GM12864 (cell line): ENCODE measurements at regions not wholly inside any gene's neighbourhood (a gene's known extent, or its start where the extent isn't known, plus 50 kb on each side); places are given as distances from the start of the nearest gene placed in this dataset.

ENCODE experiments used
- DNase-seq: peaks from one replicate; pipeline ENCODE4 v3.0.0-alpha.2; 2011; ENCODE audit warnings: low read depth
- H3K4me3 ChIP-seq: 2 replicates; pipeline ENCODE4 v1.5.1; 2011; ENCODE audit warnings: mild to moderate bottlenecking, low read depth, low read length, control low read depth
- TF ChIP-seq, protein P1 (sequence below): IDR thresholded peaks from 2 replicates; pipeline ENCODE4 v1.5.1; 2011; ENCODE audit warnings: low read depth, mild to moderate bottlenecking, moderate library complexity, low read length, control low read depth, inconsistent platforms; ENCODE audit errors: missing control alignments

DNA sequence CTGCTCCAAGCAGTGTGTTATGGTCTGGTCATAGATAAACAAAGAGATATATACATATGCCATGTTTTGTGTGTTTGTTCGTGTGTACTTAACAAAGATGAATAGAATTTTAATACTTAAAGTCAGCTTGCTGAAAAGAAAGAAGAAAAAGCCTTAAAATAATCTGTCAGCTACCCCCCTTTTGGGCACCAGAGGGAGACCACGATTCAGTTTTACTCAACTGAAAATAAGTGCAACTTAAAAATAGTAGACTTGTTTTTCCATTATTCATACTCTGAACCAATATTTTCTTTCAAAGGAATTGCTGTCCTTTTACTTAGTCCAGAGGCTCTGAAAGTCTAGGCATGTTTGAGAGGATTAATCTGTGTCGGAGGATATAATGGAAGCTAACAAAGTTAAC lies 181.7 kb upstream of the AGTR2 start:
- TF ChIP-seq, protein P1, sequence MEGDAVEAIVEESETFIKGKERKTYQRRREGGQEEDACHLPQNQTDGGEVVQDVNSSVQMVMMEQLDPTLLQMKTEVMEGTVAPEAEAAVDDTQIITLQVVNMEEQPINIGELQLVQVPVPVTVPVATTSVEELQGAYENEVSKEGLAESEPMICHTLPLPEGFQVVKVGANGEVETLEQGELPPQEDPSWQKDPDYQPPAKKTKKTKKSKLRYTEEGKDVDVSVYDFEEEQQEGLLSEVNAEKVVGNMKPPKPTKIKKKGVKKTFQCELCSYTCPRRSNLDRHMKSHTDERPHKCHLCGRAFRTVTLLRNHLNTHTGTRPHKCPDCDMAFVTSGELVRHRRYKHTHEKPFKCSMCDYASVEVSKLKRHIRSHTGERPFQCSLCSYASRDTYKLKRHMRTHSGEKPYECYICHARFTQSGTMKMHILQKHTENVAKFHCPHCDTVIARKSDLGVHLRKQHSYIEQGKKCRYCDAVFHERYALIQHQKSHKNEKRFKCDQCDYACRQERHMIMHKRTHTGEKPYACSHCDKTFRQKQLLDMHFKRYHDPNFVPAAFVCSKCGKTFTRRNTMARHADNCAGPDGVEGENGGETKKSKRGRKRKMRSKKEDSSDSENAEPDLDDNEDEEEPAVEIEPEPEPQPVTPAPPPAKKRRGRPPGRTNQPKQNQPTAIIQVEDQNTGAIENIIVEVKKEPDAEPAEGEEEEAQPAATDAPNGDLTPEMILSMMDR: peak; percentile 33

DNA sequence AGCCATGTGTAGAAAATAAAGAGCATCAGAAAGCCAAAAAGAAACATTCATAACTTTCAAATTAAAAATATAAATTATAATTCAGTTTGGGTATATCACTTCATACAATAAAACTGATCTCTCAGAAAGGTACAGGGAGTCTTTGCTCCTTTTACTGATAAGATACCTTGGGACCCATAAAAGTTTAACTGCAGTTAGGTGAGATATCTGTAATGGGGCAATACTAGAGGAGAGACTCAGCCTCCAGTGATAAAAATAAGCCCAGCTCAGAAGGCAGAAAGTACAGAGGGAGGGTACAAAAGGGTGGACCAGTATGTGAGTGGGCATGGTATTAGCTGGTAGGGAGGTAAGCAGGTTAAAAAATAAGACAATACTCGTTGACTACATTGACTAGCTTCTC lies 180.9 kb upstream of the AGTR2 start:
- TF ChIP-seq, protein P1: no peak
- H3K4me3 ChIP-seq: no peak overlapping the region
- DNase-seq: no peak

More for the DNA sequence above, 181.7 kb upstream of the AGTR2 start:
- no peak for DNase-seq
- H3K4me3 ChIP-seq: no peak overlapping the region

DNA sequence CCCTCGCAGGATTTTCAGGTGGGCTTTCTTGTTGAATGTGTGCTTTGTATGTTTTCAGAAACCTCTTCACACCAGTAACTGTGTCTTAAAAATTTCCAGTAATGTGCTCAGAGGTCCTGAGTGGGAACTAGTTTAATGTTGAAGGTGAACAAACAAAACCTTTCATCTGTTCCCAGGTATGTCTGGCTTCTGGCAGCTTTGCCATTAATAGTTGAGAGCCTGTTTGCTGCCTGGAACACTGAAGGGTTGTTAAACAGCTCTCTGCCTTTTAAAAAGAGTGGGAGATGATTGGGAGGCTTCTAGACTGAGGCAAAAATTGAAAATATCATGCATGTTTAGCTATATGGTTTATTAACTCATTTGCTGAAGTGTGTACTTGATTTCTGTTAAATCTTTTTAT lies 161.2 kb upstream of the AGTR2 start:
- no peak for DNase-seq
- TF ChIP-seq, protein P1: no peak
- H3K4me3 ChIP-seq: no peak overlapping the region

DNA sequence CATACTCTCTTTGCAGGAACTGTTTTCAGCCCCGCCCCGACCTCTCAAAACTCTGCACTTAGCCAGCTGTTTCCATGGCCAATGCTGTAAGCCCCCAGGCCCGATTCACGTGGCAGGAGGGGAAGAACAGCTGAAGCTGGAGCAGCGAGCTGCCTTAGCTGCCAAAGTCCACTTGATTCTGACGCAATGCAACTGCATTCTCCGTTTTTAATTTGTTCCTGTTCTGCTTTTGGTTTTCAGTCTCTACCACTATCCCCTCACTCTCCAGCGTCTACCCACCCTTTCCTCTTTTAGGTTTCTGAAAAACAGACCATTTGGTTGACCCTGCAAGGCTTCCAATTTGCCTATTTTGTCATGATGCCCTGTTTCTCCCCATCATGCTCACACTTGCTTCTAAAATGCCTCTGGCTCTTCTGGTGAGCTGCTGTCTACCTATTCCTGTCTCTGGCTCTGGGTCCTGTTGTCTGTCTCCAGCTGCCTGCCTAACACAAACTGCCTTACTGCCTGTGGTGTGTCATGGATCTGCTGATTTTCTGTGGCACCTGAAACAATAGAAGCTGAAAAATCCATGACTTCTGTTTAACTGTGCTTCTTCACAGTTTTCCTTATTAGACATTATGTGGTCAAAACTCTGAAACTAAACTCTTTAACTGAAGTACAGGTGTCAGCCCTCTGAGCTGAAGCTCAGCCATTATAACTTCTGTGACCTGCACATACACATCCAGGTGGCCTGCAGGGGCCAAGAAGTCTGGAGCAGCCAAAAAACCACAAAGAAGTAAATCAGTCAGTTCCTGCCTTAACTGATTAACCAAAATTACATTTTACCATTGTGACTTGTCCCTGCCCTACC lies 160.5 kb upstream of the AGTR2 start:
- H3K4me3 ChIP-seq: no peak overlapping the region
- TF ChIP-seq, protein P1: no peak
- peak; percentile 76 for DNase-seq

DNA sequence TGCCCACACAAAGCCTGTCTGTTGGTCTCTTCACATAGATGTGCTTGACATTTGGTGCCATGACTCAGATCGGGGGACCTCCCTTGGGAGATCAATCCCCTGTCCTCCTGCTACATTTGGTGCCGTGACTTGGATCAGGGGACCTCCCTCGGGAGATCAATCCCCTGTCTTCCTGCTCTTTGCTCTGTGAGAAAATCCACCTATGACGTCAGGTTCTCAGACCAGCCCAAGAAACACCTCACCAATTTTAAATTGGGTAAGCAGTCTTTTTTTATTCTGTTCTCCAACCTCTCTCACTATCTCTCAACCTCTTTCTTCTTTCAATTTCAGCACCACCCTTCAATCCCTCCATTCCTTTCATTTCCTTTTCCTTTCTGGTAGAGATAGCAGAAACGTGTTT lies 159.6 kb upstream of the AGTR2 start:
- TF ChIP-seq, protein P1: no peak
- no peak overlapping the region; the same call in 1 of the 2 replicates for H3K4me3 ChIP-seq
- no peak for DNase-seq

DNA sequence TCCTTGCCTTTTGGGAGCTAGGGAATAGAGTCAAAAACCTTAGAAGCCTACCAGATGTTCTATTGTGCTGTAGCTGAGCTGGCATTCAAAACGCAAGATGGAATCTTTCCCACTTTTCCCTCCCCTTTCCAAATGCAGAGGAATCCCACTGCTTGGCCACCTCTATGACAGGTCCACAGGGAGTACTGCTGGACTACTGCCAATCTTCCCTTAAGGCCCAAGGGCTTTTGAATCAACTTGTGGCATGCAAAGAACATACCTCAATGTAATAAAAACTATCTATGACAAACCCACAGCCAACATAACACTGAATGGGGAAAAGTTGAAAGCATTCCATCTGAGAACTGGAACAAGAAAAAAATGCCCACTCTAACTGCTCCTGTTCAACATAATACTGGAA lies 139.2 kb upstream of the AGTR2 start:
- DNase-seq: no peak
- TF ChIP-seq, protein P1: no peak
- H3K4me3 ChIP-seq: no peak overlapping the region
